Panc1 (cell line): ENCODE measurements at regions not wholly inside any gene's neighbourhood (a gene's known extent, or its start where the extent isn't known, plus 50 kb on each side); places are given as distances from the start of the nearest gene placed in this dataset.

Experiments
- ATAC-seq: fragments of 200-7000 bp; cut with Tn5 transposase; 2 replicates; pipeline ENCODE4 v1.9.1; 2020; ENCODE audit warnings: mild to moderate bottlenecking, moderate library complexity
- BruUV-seq: library from RNA; stranded (reverse); fragments of 400-500 nt; replicated peaks from 2 replicates; lab custom pipeline; 2021; lab: Mats Ljungman, UMichigan
- CTCF ChIA-PET: fragments of 300-600 bp; sonication (Branson Sonifier 250); formaldehyde crosslinking; loops from one replicate; lab custom pipeline; 2022; ENCODE audit warnings: antibody characterized with exemption; lab: Charles Lee
- POLR2A ChIA-PET: fragments of 300-600 bp; sonication (Branson Sonifier 250); formaldehyde crosslinking; loops from one replicate; lab custom pipeline; 2022; ENCODE audit warnings: antibody characterized with exemption; lab: Charles Lee
- DNase-seq: peaks from one replicate; pipeline ENCODE4 v3.0.0-alpha.2; 2010; ENCODE audit warnings: low read depth, low spot score
- H3K27ac ChIP-seq: 2 replicates; pipeline ENCODE4 v1.5.1; 2011; ENCODE audit warnings: mild to moderate bottlenecking, low read length, inconsistent platforms
- H3K27me3 ChIP-seq: fragments of 200-500 bp; sonication (Bioruptor generic); 2 replicates; pipeline ENCODE4 v1.6.0; 2014; ENCODE audit warnings: low read length, inconsistent platforms; ENCODE audit not compliant: control insufficient read depth, insufficient read depth
- H3K36me3 ChIP-seq: fragments of 200-500 bp; sonication (Bioruptor generic); 2 replicates; pipeline ENCODE4 v1.5.1; 2014; ENCODE audit warnings: inconsistent platforms, mild to moderate bottlenecking, low read length, moderate library complexity; ENCODE audit not compliant: control insufficient read depth, insufficient read depth
- H3K4me1 ChIP-seq: 2 replicates; pipeline ENCODE4 v1.5.1; 2011; ENCODE audit warnings: inconsistent platforms, mild to moderate bottlenecking, low read length, moderate library complexity; ENCODE audit not compliant: control insufficient read depth, insufficient read depth
- H3K4me3 ChIP-seq, 2 experiments: 2 replicates each; pipeline ENCODE4 v1.5.1; 2011 to 2012; ENCODE audit warnings: low read depth in 2 of 2, low read length in 2 of 2, mild to moderate bottlenecking in 2 of 2, inconsistent platforms in 1 of 2, moderate library complexity in 1 of 2
- H3K9me3 ChIP-seq: fragments of 200-500 bp; sonication (Bioruptor generic); 2 replicates; pipeline ENCODE4 v1.5.1; 2014; ENCODE audit warnings: low read depth, mild to moderate bottlenecking, inconsistent platforms, low read length, moderate library complexity; ENCODE audit not compliant: control insufficient read depth, insufficient read depth
- CTCF ChIP-seq: fragments of 450-650 bp; IDR thresholded peaks from 2 replicates; pipeline ENCODE4 v1.5.1; 2017; ENCODE audit warnings: mild to moderate bottlenecking
- POLR2AphosphoS5 ChIP-seq: IDR thresholded peaks from 2 replicates; pipeline ENCODE4 v1.6.1; 2012; ENCODE audit warnings: mild to moderate bottlenecking, low read depth, low read length, moderate library complexity
- REST ChIP-seq, 2 experiments: IDR thresholded peaks; 2 replicates each; pipeline ENCODE4 v1.6.1; 2011 to 2012; ENCODE audit warnings: low read depth in 2 of 2, control low read depth in 1 of 2, low read length in 1 of 2, mild to moderate bottlenecking in 1 of 2, moderate library complexity in 1 of 2; ENCODE audit not compliant: insufficient read depth in 1 of 2
- SIN3A ChIP-seq: IDR thresholded peaks from 2 replicates; pipeline ENCODE4 v1.6.1; 2012; ENCODE audit warnings: low read depth, mild to moderate bottlenecking, low read length, moderate library complexity, borderline replicate concordance; ENCODE audit not compliant: insufficient read depth
- TCF7L2 ChIP-seq: IDR thresholded peaks from 2 replicates; pipeline ENCODE4 v1.6.1; 2011; ENCODE audit warnings: mild to moderate bottlenecking, low read depth, low read length, inconsistent platforms
- in situ Hi-C: cut with HindIII; loops from 2 replicates; pipeline ENCODE4 v1.10.0; 2016; ENCODE audit warnings: low sequenced_read_pairs, low pct_unique_long_range_greater_than_20kb
- intact Hi-C: fragments of 100-400 bp; cut with micrococcal nuclease; formaldehyde crosslinking; loops from one replicate; pipeline ENCODE4 v1.10.0; 2022; ENCODE audit not compliant: unreplicated experiment

GRCh38 chr3:78153973-78154372 is 1114.1 kb downstream of the ROBO2 start:
- ChIA-PET POLR2A (no interaction called here), CTCF (no interaction called here)
- DNase-seq (no peak), ATAC-seq (no peak)
- BruUV-seq: no TSS peak
- TF ChIP-seq POLR2AphosphoS5 (no peak), CTCF (no peak), TCF7L2 (no peak), SIN3A (no peak), REST (IDR thresholded peaks at IDR 0.05; ENCODE audit: insufficient read depth in 1 of 2, low read depth in 2 of 2, low read length in 1 of 2) (no peak)
- H3K4me3 ChIP-seq: no peak overlapping the region
- no peaks in the 10 kb centered on the region for H3K9me3 ChIP-seq
- intact Hi-C loops: no loop called here
- no peaks in the 10 kb centered on the region for H3K27me3 ChIP-seq
- no peak overlapping the region for H3K27ac ChIP-seq
- H3K36me3 ChIP-seq: no peaks in the 10 kb centered on the region
- in situ Hi-C loops: no loop called here
- no peaks in the 10 kb centered on the region for H3K4me1 ChIP-seq

GRCh38 chr3:78154521-78155186 is 1114.8 kb downstream of the ROBO2 start:
- Histone ChIP-seq H3K36me3 (no peaks in the 10 kb centered on the region), H3K4me1 (no peaks in the 10 kb centered on the region), H3K4me3 (no peak overlapping the region), H3K27me3 (no peaks in the 10 kb centered on the region), H3K9me3 (no peaks in the 10 kb centered on the region), H3K27ac (no peak overlapping the region)
- intact Hi-C loops: no loop called here
- no peak for DNase-seq
- ATAC-seq: no peak
- TF ChIP-seq SIN3A: no peak
- no peak for TF ChIP-seq TCF7L2
- no peak for TF ChIP-seq CTCF
- no peak for TF ChIP-seq REST (IDR thresholded peaks at IDR 0.05; ENCODE audit: insufficient read depth in 1 of 2, low read depth in 2 of 2, low read length in 1 of 2)
- no peak for TF ChIP-seq POLR2AphosphoS5
- in situ Hi-C loops: no loop called here
- CTCF ChIA-PET: no interaction called here
- POLR2A ChIA-PET: no interaction called here
- no TSS peak for BruUV-seq
